GM21717 (cell line): ENCODE measurements at regions not wholly inside any gene's neighbourhood (a gene's known extent, or its start where the extent isn't known, plus 50 kb on each side); places are given as distances from the start of the nearest gene placed in this dataset.
"Not testable (repeated sequence)": the region's sequence is repeated elsewhere in the genome, so short reads cannot be mapped to it uniquely, and the experiment has no call there.

Source experiments
- ATAC-seq: cut with Tn5 transposase; IDR thresholded peaks from one replicate; pipeline ENCODE4 v1.9.1; 2021; ENCODE audit warnings: mild to moderate bottlenecking, moderate library complexity; ENCODE audit not compliant: unreplicated experiment

- ATAC-seq = no peak
Observed at GRCh38 chr3:7999384-7999783, 502.2 kb upstream of the LMCD1 start.

DNA sequence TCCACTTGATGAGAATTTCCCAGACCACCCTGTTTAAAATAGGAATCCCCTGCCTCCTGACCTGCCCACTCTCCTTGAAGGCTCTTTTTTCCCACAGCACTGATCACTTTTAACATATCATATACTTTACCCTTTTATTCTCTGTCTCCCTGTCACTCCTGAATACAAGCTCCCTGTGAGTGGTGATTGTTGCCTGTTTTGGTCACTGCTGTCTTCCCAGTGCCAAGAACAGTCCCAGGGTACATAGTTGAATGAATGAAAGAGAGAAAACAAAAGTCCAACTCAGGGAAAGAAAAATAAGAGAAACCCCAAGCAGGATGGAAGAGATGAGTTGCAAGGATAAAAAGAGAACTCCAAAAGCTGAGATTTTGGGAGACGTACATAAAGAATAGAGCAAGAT is 500.3 kb upstream of the LMCD1 start:
- no peak for ATAC-seq

- no peak for ATAC-seq
Observed at GRCh38 chr3:8001712-8002111, 499.9 kb upstream of the LMCD1 start.

DNA sequence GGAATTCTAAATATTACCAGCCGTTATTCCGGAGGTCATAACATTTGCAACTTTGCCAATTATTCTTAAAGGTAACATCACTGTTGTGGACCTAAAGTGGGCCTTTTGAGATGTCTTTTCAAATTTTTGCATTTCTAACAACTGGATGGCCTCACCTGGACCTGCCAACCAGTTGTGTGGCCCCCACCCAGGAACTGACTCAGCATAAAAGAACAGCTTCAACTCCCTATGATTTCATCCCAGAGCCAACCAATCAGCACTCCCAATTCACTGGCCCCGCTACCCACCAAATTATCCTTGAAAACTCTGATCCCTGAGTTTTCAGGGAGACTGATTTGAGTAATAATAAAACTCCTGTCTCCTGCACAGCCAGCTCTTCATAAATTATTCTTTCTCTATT is 489.7 kb upstream of the LMCD1 start:
- no peak for ATAC-seq

GRCh38 chr3:8020047-8020841 is 481.4 kb upstream of the LMCD1 start:
- no peak for ATAC-seq

- no peak for ATAC-seq
Observed at GRCh38 chr3:8027954-8028353, 473.7 kb upstream of the LMCD1 start.

DNA sequence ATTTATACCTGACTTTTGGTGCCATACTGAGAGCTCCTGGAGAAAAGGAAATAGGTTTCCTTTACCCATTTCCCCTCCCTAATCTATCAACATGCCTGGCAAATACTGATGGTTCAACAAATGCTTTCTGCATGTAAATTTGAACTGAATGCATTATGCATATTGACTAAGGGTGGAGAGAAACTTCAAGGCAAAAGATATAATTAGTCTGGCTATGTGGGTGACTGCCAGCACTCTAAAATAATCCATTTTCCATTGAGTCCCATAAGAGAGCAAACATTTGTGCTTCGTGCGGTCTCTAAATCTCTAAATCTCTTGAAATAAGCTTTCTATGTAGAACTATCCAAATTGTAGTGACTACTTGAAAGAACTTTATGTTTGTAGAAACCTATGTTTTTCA is 451.3 kb upstream of the LMCD1 start:
- no peak for ATAC-seq

GRCh38 chr3:8052659-8053058 is 449.0 kb upstream of the LMCD1 start:
- no peak for ATAC-seq

- not testable (repeated sequence) for ATAC-seq
Observed at GRCh38 chr3:8068135-8068534, 433.5 kb upstream of the LMCD1 start.

GRCh38 chr3:8069471-8069870 is 432.2 kb upstream of the LMCD1 start:
- no peak for ATAC-seq

GRCh38 chr3:8070011-8070410 is 431.6 kb upstream of the LMCD1 start:
- ATAC-seq = no peak

- not testable (repeated sequence) for ATAC-seq
Observed at GRCh38 chr3:8074740-8075139, 426.9 kb upstream of the LMCD1 start.

DNA sequence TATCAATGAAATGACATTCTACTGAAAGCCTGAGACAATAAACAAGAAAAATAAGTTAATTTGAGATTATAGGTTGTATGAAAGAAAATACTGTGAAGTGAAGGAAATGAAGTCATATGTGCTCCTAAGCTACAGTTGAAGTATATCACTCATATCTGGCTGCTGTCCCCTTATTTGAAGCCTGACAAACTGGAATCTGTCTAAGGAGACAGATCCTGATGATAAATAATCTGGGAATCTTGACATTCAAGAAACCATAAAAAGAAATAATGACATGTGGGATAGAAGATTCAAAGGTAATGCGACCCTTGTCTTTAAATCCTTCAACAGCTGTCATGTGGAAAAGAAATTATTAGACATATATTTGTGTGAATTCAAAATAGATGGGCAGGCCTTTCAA is 424.5 kb upstream of the LMCD1 start:
- no peak for ATAC-seq

- ATAC-seq = no peak
Observed at GRCh38 chr3:8080464-8080863, 421.2 kb upstream of the LMCD1 start.

GRCh38 chr3:8085498-8085897 is 416.1 kb upstream of the LMCD1 start:
- ATAC-seq = no peak

- ATAC-seq = no peak
Observed at GRCh38 chr3:8087951-8088350, 413.7 kb upstream of the LMCD1 start.

DNA sequence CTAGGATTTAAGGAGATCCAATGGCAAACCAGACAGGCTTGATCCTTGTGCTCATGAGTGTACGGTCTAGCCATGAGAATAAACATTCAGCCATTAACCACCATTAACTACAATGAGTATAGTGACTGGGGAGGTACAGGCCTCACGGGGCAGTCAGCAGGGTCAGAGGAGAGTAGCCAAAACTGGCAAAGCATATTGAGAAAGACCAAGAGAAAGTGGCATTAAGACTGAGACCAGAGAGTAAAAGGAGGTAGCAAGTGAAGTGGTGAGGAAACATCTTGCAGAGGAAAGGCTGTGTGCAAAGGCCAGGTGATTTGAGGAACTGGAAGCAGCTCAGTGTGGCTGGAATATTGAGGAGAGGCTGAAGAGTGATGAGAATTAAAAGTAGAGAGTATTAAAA is 407.2 kb upstream of the LMCD1 start:
- ATAC-seq = no peak

DNA sequence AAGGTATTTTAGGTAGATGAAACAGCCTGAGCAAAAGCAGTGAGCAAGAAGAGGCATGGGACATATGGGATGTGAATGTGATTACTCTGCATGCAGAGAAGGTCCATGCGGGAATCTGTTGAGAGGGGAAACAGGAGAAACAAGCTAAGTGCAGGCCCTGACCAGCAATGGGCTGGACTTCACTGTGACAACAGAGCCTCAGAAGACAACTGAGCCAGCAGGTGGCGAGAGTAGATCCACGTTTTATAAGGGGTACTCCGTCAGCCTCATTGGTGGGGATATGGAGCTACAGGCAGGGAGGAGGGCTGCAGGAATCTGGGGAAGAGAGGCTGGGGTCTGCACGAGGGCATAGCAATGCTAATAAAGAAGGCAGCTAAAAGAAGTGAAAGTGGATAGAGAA is 405.9 kb upstream of the LMCD1 start:
- no peak for ATAC-seq

DNA sequence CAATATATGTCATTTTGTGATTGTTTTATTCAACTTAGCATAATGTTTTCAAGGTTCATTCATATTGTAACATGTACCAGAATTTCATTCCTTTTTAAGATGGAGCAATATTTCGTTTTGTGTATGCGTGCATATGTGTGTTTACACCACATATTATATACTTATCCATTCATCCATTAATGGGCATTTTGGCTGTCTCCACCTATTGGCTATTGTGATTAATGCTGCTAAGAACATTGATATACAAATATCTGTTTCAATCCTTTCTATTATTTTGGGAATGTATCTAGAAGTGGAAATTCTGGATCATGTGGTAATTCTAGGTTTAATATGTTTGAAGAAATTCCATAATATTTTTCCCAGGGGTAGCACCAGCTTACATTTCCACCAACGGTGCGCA is 403.9 kb upstream of the LMCD1 start:
- no peak for ATAC-seq

DNA sequence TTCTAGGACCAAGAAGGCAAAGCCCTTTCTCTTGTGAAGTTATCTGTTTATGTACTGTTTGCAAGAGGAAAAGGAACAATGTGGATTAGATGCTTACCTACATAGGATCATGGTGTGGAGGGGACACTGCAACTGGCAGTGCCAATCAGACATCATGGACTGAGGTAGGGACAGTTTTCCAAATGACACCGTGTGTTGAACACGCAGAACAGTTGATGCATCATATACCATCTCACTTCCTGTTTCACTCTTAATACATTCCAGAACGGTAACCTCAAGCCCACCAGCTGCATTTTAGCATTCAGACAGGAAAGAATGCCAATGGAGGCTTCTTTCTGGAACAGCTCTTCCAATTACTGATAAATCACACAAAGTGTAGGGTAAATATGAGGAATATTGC is 397.7 kb upstream of the LMCD1 start:
- peak; percentile 76 for ATAC-seq

DNA sequence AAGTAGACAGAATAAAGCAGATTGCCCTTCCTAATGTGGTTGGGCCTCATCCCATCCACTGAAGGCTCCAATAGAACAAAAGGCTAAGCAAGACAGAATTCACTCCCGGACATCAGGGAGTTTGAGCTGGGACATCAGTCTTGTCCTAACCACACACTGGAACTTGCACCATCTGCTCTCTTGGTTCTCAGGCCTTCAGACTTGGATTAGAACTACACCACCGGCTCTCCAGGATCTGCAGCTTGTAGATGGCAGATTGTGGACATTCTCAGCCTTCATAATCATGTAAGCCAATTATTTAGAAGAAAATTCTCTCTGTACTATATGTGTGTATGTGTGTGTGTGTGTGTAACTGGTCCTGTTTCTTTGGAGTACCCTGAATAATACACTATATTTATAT is 394.7 kb upstream of the LMCD1 start:
- no peak for ATAC-seq

DNA sequence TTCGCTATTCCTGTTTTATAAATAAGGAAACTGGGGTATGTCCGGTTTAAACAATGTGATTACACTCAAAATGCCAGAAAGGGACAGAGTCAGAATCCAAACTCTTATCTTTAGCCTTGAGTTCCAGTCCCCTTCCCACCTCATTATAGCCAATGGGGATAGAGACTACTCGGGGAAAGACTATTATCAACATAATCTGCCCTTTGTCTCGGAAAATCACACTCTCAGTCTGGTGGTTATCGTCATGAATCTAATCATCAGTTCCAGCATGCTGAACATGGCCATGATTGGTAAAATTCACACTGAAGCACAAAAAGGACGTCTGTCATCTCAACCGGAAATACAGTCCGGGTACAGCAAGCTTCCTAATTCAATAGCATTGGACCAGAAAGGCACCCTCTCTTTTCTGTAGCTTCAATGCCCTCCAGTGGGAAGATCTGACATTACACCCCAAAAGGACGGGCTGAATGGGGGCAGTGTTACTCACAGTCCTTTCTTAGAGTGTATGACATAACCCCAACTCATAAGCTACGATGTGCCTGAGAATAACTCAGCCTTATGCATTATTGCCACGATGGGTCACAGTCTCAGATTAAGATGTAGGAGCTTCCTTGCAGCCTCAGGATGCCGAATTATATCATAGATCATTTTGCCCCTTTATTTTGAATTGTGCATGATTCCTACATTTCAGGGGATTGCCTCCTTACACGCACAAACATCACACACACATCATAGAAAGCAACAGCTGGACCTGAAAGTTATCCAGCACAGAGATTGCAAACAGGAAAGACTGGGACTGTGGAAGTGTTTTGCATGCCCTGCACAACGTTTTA is 390.4 kb upstream of the LMCD1 start:
- ATAC-seq = peak; percentile 94
